HepG2 (cell line): ENCODE measurements at regions not wholly inside any gene's neighbourhood (a gene's known extent, or its start where the extent isn't known, plus 50 kb on each side); places are given as distances from the start of the nearest gene placed in this dataset.

Experiments used
- FOSL2 ChIP-seq: sonication (generic); formaldehyde crosslinking; IDR thresholded peaks from 2 replicates; pipeline ENCODE4 v1.4.0; 2020; ENCODE audit warnings: missing genetic modification reagents
- GTF3A ChIP-seq: sonication (generic); formaldehyde crosslinking; conservative IDR thresholded peaks from 2 replicates; pipeline ENCODE4 v1.4.0; 2020; ENCODE audit warnings: mild to moderate bottlenecking, missing genetic modification reagents
- HNF4A ChIP-seq: sonication (generic); formaldehyde crosslinking; IDR thresholded peaks from 2 replicates; pipeline ENCODE4 v1.4.0; 2020; ENCODE audit warnings: missing genetic modification reagents
- HOXD1 ChIP-seq: sonication (generic); formaldehyde crosslinking; IDR thresholded peaks from 2 replicates; pipeline ENCODE4 v1.5.0; 2020; ENCODE audit warnings: missing genetic modification reagents
- IRX3 ChIP-seq: sonication (generic); formaldehyde crosslinking; IDR thresholded peaks from 2 replicates; pipeline ENCODE4 v1.8.1; 2023; ENCODE audit warnings: mild to moderate bottlenecking, low read depth, missing genetic modification reagents, borderline replicate concordance
- KDM3A ChIP-seq: IDR thresholded peaks from 2 replicates; pipeline ENCODE4 v1.6.1; 2018; ENCODE audit warnings: low read depth, missing compliant biosample characterization
- POLR2AphosphoS2 ChIP-seq: IDR thresholded peaks from 2 replicates; pipeline ENCODE4 v1.6.1; 2011; ENCODE audit warnings: low read depth, low read length, improper control_type of control experiment
- REST ChIP-seq, 2 experiments: IDR thresholded peaks; 2 replicates each; pipeline ENCODE4 v1.6.1; 2011 to 2012; ENCODE audit warnings: low read length in 2 of 2, borderline replicate concordance in 1 of 2, low read depth in 1 of 2, mild to moderate bottlenecking in 1 of 2, moderate library complexity in 1 of 2
- ZFP36L1 ChIP-seq: sonication (generic); formaldehyde crosslinking; IDR thresholded peaks from 2 replicates; pipeline ENCODE4 v1.8.0; 2022; ENCODE audit warnings: mild to moderate bottlenecking, missing genetic modification reagents, moderate library complexity
- ZNF3 ChIP-seq: IDR thresholded peaks from 2 replicates; pipeline ENCODE4 v1.7.0; 2017; ENCODE audit warnings: inconsistent platforms
- ZNF326 ChIP-seq: sonication (generic); formaldehyde crosslinking; IDR thresholded peaks from 2 replicates; pipeline ENCODE4 v1.4.0; 2020; ENCODE audit warnings: missing genetic modification reagents, borderline replicate concordance
- ZNF510 ChIP-seq: sonication (generic); formaldehyde crosslinking; IDR thresholded peaks from 2 replicates; pipeline ENCODE4 v1.4.0; 2020; ENCODE audit warnings: low read depth, mild to moderate bottlenecking, missing genetic modification reagents
- ZNF557 ChIP-seq: sonication (generic); formaldehyde crosslinking; IDR thresholded peaks from 2 replicates; pipeline ENCODE4 v1.4.0; 2020; ENCODE audit warnings: missing genetic modification reagents
- ZNF607 ChIP-seq: sonication (generic); formaldehyde crosslinking; IDR thresholded peaks from 2 replicates; pipeline ENCODE4 v1.5.1; 2020; ENCODE audit warnings: missing genetic modification reagents, mild to moderate bottlenecking, borderline replicate concordance
- ZNF616 ChIP-seq: sonication (generic); formaldehyde crosslinking; IDR thresholded peaks from 2 replicates; pipeline ENCODE4 v1.5.0; 2020; ENCODE audit warnings: low read depth, mild to moderate bottlenecking, missing genetic modification reagents
- TF ChIP-seq, protein P1 (sequence below): sonication (generic); formaldehyde crosslinking; IDR thresholded peaks from 2 replicates; pipeline ENCODE4 v1.5.0; 2020; ENCODE audit warnings: missing genetic modification reagents, mild to moderate bottlenecking, borderline replicate concordance
- TF ChIP-seq, protein P2 (sequence below): IDR thresholded peaks from 2 replicates; pipeline ENCODE4 v1.6.1; 2012; ENCODE audit warnings: inconsistent platforms
- TF ChIP-seq, protein P3 (sequence below): sonication (generic); formaldehyde crosslinking; IDR thresholded peaks from 2 replicates; pipeline ENCODE4 v1.8.1; 2023; ENCODE audit warnings: mild to moderate bottlenecking, missing genetic modification reagents

DNA sequence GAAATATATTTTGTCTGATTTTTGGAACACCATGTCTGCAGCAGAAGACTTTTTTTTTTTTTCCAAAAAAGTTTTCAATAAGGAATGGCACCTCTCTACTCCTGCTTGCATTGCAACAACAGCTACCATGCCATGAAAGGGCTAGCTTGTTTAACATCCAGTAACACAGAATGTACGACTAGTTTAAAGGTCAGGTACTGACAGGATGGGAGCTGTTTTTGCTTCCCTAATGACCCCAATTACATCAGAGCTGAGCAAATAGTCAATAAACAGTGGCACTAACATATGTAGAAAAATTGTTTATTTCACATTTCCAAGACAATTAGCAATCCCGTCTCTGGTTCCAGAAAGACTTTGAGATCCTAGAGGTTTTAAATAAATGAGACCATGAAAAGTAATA is 693.8 kb downstream of the NR2F1-AS1 start (continued):
- TF ChIP-seq REST (IDR thresholded peaks at IDR 0.05; ENCODE audit: borderline replicate concordance in 1 of 2, low read depth in 1 of 2, low read length in 2 of 2) (peak in 1 of 2 experiments; percentile 45; a peak in 1 of 4 replicates), KDM3A (CRISPR knock-in tag) (peak; percentile 51; the same call in 1 of the 2 replicates), POLR2AphosphoS2 (no peak), IRX3 (CRISPR knock-in tag) (no peak), ZNF616 (CRISPR knock-in tag) (no peak), FOSL2 (peak; percentile 81), ZNF3 (CRISPR knock-in tag) (no peak), ZNF557 (CRISPR knock-in tag) (no peak), ZNF326 (CRISPR knock-in tag) (no peak), ZFP36L1 (CRISPR knock-in tag) (no peak), GTF3A (no peak), HNF4A (peak; percentile 95), HOXD1 (CRISPR knock-in tag) (no peak), ZNF510 (CRISPR knock-in tag) (no peak), ZNF607 (no peak)
- TF ChIP-seq, protein P1, sequence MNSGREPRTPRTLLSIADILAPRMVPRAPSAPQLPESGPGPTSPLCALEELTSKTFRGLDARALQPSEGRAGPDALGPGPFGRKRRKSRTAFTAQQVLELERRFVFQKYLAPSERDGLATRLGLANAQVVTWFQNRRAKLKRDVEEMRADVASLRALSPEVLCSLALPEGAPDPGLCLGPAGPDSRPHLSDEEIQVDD (CRISPR knock-in tag) = no peak
- TF ChIP-seq, protein P2, sequence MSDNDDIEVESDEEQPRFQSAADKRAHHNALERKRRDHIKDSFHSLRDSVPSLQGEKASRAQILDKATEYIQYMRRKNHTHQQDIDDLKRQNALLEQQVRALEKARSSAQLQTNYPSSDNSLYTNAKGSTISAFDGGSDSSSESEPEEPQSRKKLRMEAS = no peak
- TF ChIP-seq, protein P3, sequence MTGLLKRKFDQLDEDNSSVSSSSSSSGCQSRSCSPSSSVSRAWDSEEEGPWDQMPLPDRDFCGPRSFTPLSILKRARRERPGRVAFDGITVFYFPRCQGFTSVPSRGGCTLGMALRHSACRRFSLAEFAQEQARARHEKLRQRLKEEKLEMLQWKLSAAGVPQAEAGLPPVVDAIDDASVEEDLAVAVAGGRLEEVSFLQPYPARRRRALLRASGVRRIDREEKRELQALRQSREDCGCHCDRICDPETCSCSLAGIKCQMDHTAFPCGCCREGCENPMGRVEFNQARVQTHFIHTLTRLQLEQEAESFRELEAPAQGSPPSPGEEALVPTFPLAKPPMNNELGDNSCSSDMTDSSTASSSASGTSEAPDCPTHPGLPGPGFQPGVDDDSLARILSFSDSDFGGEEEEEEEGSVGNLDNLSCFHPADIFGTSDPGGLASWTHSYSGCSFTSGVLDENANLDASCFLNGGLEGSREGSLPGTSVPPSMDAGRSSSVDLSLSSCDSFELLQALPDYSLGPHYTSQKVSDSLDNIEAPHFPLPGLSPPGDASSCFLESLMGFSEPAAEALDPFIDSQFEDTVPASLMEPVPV = no peak
